HG02973 (cell line): ENCODE measurements at regions not wholly inside any gene's neighbourhood (a gene's known extent, or its start where the extent isn't known, plus 50 kb on each side); places are given as distances from the start of the nearest gene placed in this dataset.

Experiments
- ATAC-seq: cut with Tn5 transposase; IDR thresholded peaks from one replicate; pipeline ENCODE4 v1.9.1; 2021; ENCODE audit warnings: moderate library complexity; ENCODE audit not compliant: unreplicated experiment

GRCh38 chr2:60400462-60401246 is 152.8 kb downstream of the BCL11A start:
- no peak for ATAC-seq

GRCh38 chr2:60394463-60394862 is 159.0 kb downstream of the BCL11A start:
- no peak for ATAC-seq

GRCh38 chr2:60391649-60392375 is 161.6 kb downstream of the BCL11A start:
- ATAC-seq: no peak

- ATAC-seq: no peak
Measured at GRCh38 chr2:60391230-60391629, 162.2 kb downstream of the BCL11A start.

DNA sequence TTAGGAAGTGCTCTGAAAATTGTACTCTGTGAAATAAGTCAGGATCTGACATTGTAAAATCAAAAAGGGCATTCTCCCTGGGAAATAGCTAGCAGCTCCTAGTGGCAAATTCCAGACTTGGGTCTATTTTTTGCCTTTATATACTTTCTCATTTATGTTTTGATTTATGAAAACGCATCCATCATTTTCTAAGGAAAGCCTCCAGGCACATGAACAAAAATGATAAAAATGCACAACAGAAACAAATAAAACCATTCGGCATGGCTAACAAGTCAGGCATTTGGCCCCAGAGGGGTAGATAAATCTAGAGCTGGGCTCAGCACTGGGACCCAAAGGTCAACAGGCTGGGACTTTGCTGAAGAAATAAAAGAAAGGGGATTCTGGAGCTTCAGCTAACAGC is 167.0 kb downstream of the BCL11A start:
- no peak for ATAC-seq

GRCh38 chr2:60385648-60386047 is 167.8 kb downstream of the BCL11A start:
- no peak for ATAC-seq

DNA sequence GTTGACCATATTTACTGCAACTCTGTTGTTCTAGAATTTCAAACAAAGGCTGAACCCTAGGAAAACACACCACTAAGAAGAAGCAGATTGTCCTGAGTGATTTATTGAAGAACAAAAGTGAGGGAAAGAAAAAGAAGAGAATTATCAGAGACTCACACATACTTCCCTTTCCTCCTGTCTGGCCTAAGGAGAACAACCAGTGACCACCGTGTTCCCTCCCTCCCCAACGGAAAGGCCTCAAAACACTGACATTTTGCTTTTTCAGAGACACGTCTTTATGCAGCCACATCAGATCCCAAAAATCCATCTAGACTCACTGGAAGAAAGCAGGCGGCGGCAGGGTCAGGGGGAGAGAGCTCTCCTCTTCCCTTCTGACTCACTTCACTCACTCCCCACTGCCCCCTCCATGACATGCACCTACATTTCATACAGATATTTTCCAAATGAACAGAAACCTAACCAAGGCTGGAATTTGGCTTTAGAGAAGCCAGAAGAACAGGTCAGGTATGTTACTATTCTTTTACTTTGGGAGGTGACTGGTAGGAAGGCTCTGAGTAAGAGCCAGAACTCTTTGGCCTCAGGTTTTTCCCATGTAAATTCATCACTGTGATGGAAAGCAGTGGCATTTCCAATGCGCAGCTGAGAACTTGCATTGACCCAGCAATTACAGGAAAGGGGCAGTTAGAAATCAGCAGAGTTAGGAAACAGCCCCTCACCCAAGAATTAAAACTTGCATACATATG is 169.9 kb downstream of the BCL11A start:
- ATAC-seq: no peak

DNA sequence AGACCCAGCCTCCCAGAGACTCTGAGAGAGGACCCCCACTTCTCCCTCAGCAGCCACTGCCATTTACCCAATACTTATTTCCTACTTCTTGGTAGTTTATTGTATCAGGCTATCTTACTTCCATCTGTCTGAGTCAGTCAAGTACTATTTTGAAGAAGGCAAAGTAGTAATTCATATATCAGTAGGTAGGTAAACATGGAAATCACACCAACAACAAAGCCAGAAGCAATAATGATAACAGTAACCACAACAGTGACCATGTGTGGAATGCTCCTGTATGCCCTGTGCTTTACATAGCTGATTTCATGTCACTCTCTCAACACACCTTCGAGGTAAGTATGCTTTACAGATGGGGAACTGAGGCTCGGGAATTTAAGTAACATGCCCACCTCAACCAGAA is 173.0 kb downstream of the BCL11A start:
- no peak for ATAC-seq

GRCh38 chr2:60379684-60380083 is 173.8 kb downstream of the BCL11A start:
- ATAC-seq: no peak

DNA sequence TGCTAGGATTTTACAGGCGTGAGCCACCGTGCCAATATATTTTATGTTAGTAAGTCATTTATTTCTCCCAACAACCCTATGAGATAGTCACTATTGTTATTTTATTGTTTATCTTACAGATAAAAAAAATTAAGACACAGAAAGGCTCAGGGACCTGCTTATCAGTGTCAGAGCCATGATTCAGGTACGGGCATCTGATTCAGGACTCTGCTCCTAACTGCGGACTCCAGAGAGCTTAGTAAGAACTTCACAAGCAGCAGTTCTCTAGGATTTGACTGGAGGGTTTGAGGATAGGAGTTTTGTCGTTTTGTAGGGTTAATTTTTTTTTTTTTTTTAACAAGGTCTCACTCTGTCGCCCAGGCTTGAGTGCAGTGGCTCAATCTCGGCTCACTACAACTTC is 174.2 kb downstream of the BCL11A start:
- ATAC-seq: no peak

DNA sequence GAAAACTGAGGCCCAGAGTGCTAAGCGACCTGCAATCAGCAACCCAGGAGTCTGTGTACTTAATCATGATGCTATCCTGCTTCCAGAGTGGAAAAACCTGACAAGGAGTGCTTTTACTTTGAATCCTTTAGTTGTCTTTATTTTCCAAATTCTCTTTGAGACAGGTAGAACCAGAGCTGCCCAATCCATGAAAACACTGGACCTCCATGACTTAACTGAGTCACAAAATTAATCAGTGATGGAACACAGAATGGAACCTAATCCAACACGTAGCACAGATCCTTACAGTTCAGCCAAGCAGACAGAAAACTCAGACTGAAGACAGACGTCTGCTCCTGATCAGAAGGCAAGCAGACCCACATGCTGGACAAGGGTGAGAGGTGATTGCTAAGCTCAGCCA is 175.6 kb downstream of the BCL11A start:
- no peak for ATAC-seq

DNA sequence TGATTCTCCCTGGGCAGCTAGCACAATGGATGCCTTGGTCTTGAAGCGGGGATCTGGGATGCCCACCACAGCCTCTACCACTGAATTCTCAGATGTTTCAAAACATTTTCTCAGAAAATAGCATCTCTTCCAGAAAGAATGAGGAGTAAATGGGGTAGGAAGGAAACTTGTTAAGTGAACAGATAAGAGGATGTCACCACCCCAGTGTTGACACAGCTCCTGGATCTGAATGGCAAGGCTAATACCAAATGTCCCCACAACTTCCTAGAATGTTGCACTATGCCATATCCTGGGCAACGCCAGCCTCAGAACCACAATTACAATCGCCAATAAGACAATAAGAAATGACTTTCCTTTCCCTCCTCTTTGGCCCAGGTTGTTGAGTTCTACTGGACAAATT is 177.2 kb downstream of the BCL11A start:
- ATAC-seq: no peak

- no peak for ATAC-seq
Measured at GRCh38 chr2:60371681-60372080, 181.8 kb downstream of the BCL11A start.

DNA sequence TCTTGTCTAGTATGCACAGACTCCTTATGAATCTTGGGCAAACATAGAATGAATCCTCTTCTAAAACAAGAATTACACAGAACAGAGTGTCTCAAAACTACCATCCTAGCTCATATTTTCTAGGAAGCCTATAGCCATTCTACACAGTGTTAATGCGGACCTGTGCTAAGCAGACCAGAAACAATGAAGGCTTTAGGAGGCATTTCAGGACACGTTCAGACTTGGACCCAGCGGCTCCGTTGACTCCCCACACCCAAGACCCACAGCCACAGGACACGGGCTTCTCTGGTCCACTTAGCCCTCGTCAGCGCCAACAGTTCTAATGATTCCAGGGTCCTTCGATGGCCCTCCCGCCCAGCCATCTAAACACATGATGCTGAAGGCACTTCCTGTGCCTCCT is 182.2 kb downstream of the BCL11A start:
- no peak for ATAC-seq

DNA sequence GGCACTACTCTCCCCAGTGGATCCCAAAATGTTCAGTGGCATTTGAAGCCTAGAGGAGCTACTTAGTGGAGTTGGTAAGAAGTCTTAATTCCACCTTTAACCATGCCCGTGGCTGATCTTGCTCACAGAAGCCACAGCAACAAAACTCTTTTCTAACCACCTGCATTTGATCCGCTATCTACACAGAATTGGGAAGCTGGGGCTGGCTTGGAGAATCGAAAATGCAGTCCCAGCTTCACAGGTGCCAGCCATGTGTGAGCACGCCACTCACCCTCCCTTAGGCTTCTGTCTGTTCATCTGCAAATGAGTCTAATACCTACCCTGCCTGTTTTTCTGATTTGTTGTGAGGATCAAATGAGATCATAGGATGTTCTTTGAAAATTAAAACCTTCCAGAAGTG is 182.6 kb downstream of the BCL11A start:
- no peak for ATAC-seq

DNA sequence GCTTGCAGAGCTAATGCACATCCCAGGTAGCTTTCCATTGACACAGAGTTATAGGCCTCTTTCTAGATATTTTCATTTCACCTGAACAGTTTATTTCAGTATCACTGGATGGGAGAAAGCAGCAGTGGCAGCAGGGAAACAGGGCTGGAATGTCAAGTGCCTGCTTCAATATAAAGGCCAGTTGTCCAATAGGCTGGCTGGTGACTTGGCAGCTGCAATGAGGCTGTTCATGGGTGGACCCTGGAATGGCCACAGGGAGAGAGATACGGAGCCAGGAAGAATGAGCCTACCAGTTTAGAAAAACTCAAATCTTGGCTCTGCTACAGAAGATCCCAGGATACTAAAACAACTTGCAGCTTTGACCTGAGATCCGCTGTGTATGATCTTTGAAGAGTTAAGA is 185.0 kb downstream of the BCL11A start:
- ATAC-seq: no peak

- ATAC-seq: no peak
Measured at GRCh38 chr2:60366135-60366712, 187.2 kb downstream of the BCL11A start.

DNA sequence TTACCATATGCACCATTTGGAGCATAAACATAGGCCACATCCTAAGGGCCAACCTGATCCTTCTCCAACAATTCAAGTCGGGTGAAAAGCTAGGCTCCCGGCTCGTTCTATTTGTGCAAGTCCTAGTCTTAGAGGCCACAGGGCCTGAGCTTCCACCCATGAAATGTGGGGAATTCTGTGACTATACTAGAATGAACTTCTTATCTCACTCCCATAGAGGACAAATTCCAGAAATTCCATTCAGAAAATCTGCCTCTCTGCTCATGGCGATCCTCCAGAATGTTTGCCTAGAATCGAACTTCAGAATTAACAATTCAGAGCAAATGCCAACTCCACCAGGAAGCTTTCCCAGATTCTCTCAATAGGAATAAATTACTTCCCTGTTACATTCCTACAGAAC is 187.9 kb downstream of the BCL11A start:
- ATAC-seq: no peak

- no peak for ATAC-seq
Measured at GRCh38 chr2:60364491-60364890, 189.0 kb downstream of the BCL11A start.

- no peak for ATAC-seq
Measured at GRCh38 chr2:60361498-60361897, 192.0 kb downstream of the BCL11A start.

DNA sequence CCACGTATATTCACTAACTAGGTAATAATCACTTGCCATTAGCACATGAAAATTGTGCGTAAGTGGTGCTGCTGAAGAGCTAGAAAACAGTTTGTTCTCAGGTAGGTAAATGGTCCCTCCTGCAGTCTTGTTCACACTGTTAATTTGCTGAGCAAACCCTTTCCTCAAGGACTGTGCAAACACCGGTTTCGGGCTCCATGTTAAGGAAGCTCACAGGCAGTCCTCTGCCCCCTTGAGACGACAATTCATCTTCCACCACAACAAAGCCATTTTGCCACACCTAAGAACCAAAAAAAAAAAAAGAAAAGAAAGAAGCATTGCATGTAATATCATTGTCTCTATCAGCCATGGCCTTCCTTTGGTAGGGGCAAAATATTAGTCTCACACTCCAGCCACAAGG is 193.9 kb downstream of the BCL11A start:
- ATAC-seq: no peak
